ENCODE measurements at regions not wholly inside any gene's neighbourhood (a gene's known extent, or its start where the extent isn't known, plus 50 kb on each side); places are given as distances from the start of the nearest gene placed in this dataset.

DNA sequence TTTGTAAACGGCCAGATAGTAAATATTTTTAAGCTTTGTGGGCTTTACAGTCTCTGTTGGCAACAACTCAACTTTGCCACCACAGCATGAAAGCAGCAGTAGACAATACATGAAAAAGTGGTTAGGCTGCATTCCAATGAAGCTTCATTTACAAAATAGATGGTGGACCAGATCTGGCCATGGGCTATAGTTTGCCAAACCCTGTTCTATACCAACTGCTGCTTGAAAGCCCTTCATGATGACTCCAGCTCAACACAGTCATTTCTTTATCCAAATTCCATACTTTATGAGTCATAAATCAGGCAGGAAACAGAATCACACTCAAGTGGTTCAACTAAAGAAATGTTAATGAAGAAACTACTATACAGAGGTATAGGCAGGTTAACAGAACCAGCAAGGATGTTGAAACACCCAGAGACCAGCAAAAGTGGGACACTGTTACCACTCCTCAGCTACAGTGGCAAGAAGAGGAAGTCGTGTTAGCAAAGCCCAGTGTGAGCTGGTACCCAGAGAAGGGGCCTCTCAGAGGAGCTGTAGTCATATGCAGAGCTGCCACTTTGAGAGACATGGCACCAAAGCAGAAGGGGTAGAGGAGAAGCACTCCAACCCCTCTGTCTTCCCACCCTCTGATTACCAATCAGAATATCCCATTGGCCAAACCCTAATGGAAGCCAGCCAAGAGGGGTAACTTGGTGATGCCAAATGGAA, 72.5 kb downstream of the PRLHR start:
- no peak for DNase-seq (ENCODE audit: low spot score, unreplicated experiment)
- Mint-ChIP-seq H3K36me3 (ENCODE audit: insufficient read depth) (peaks cover 2% of the 10 kb centered on the region), H3K9me3 (ENCODE audit: low read depth) (peaks cover 8% of the 10 kb centered on the region), H3K27ac (no peak overlapping the region), H3K4me3 (ENCODE audit: low read depth) (no peak overlapping the region), H3K27me3 (peaks cover 41% of the 10 kb centered on the region), H3K4me1 (ENCODE audit: low read depth) (peaks cover 20% of the 10 kb centered on the region)
- TF ChIP-seq, protein P1, sequence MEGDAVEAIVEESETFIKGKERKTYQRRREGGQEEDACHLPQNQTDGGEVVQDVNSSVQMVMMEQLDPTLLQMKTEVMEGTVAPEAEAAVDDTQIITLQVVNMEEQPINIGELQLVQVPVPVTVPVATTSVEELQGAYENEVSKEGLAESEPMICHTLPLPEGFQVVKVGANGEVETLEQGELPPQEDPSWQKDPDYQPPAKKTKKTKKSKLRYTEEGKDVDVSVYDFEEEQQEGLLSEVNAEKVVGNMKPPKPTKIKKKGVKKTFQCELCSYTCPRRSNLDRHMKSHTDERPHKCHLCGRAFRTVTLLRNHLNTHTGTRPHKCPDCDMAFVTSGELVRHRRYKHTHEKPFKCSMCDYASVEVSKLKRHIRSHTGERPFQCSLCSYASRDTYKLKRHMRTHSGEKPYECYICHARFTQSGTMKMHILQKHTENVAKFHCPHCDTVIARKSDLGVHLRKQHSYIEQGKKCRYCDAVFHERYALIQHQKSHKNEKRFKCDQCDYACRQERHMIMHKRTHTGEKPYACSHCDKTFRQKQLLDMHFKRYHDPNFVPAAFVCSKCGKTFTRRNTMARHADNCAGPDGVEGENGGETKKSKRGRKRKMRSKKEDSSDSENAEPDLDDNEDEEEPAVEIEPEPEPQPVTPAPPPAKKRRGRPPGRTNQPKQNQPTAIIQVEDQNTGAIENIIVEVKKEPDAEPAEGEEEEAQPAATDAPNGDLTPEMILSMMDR (IDR thresholded peaks at IDR 0.05; ENCODE audit: unreplicated experiment) = no peak

DNA sequence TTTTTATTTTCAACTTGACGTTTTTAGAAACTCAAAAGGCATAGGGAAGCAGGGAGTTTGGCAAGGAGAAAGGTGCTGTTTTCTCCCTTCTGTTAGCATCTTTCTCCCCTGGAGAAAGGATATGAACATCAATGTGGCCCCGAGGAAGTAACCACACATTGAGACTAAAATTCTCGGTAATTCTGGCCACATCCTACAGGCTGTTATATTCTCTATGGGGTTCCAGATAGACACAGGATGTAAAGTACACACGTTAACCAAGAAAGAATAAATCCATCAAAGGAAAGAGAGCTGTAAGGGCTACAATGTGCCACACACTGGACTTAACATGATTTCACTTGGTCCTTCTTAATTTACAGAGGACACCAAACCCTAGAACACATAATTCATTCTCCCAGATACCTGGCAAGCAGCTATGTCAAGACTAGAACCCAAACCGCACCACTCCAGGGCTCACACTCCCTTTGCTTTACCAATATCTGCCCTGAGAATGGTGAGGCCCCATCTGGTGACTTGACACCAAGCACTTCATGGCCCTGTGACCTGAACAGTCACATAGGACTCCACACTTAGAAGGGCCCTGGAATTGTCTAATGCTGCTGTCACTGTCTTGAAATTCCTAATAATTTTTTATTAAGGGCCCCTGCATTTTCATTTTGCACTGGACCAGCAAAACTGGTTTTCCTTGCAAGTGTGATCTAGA, 73.9 kb downstream of the PRLHR start:
- H3K27ac Mint-ChIP-seq = no peak overlapping the region

GRCh38 chr10:118520116-118520742, 75.2 kb downstream of the PRLHR start:
- Mint-ChIP-seq H3K27ac (no peak overlapping the region), H3K4me3 (ENCODE audit: low read depth) (no peak overlapping the region), H3K9me3 (ENCODE audit: low read depth) (peaks cover 11% of the 10 kb centered on the region), H3K4me1 (ENCODE audit: low read depth) (peaks cover 5% of the 10 kb centered on the region), H3K36me3 (ENCODE audit: insufficient read depth) (peaks cover 2% of the 10 kb centered on the region), H3K27me3 (peaks cover 23% of the 10 kb centered on the region)
- TF ChIP-seq, protein P1 (IDR thresholded peaks at IDR 0.05; ENCODE audit: unreplicated experiment) = no peak
- no peak for DNase-seq (ENCODE audit: low spot score, unreplicated experiment)

More for the DNA sequence above, 73.9 kb downstream of the PRLHR start:
- H3K4me3 Mint-ChIP-seq (ENCODE audit: low read depth) = no peak overlapping the region
- no peak for DNase-seq (ENCODE audit: low spot score, unreplicated experiment)
- H3K27me3 Mint-ChIP-seq = peaks cover 32% of the 10 kb centered on the region
- H3K9me3 Mint-ChIP-seq (ENCODE audit: low read depth) = peaks cover 11% of the 10 kb centered on the region
- TF ChIP-seq, protein P1 (IDR thresholded peaks at IDR 0.05; ENCODE audit: unreplicated experiment) = no peak
- H3K36me3 Mint-ChIP-seq (ENCODE audit: insufficient read depth) = peaks cover 2% of the 10 kb centered on the region
- peaks cover 6% of the 10 kb centered on the region for H3K4me1 Mint-ChIP-seq (ENCODE audit: low read depth)

GRCh38 chr10:118518095-118518494, 77.4 kb downstream of the PRLHR start:
- Mint-ChIP-seq H3K27me3 (peaks cover 16% of the 10 kb centered on the region), H3K4me1 (ENCODE audit: low read depth) (peaks cover 5% of the 10 kb centered on the region), H3K27ac (no peak overlapping the region), H3K36me3 (ENCODE audit: insufficient read depth) (peaks cover 2% of the 10 kb centered on the region), H3K4me3 (ENCODE audit: low read depth) (no peak overlapping the region), H3K9me3 (ENCODE audit: low read depth) (peaks cover 11% of the 10 kb centered on the region)
- DNase-seq (ENCODE audit: low spot score, unreplicated experiment) = no peak
- TF ChIP-seq, protein P1 (IDR thresholded peaks at IDR 0.05; ENCODE audit: unreplicated experiment) = no peak

- H3K36me3 Mint-ChIP-seq (ENCODE audit: insufficient read depth) = peaks cover 2% of the 10 kb centered on the region
- no peak overlapping the region for H3K4me3 Mint-ChIP-seq (ENCODE audit: low read depth)
- peaks cover 9% of the 10 kb centered on the region for H3K27me3 Mint-ChIP-seq
- peaks cover 11% of the 10 kb centered on the region for H3K9me3 Mint-ChIP-seq (ENCODE audit: low read depth)
- TF ChIP-seq, protein P1 (IDR thresholded peaks at IDR 0.05; ENCODE audit: unreplicated experiment) = no peak
- H3K27ac Mint-ChIP-seq = no peak overlapping the region
- no peak for DNase-seq (ENCODE audit: low spot score, unreplicated experiment)
- H3K4me1 Mint-ChIP-seq (ENCODE audit: low read depth) = peaks cover 4% of the 10 kb centered on the region
Observed at GRCh38 chr10:118516716-118517115, 78.7 kb downstream of the PRLHR start.
